ENCODE measurements at regions not wholly inside any gene's neighbourhood (a gene's known extent, or its start where the extent isn't known, plus 50 kb on each side); places are given as distances from the start of the nearest gene placed in this dataset.

DNA sequence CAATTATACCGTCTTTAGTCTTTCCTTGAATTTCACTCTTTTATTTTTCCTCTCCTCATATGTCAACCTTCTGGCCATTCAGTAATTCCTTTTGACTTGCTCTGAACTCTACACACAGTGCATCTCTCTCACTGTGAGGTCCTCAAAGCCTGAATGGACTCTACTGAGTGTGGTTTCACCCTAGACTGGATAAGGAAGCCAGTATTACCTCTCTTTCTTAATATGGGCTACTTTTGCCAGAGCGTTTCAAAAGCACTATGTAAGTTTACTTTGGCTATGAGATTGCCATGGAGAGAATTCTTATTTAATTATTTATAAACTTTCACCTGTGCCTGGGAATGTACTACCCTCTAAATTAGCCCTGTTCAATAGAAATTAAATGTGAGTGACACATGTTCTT, 343.5 kb upstream of the DDHD1 start:
- Histone ChIP-seq H3K4me3 (ENCODE audit: low read depth in 1 of 2, low read length in 1 of 2) (no peak overlapping the region), H3K36me3 (no peaks in the 10 kb centered on the region), H3K9me3 (no peaks in the 10 kb centered on the region), H3K4me1 (ENCODE audit: control insufficient read depth in 1 of 2, insufficient read depth in 1 of 2, low read depth in 1 of 2, low read length in 1 of 2) (no peaks in the 10 kb centered on the region), H3K27me3 (no peaks in the 10 kb centered on the region), H3K27ac (no peak overlapping the region)
- TF ChIP-seq, protein P1, sequence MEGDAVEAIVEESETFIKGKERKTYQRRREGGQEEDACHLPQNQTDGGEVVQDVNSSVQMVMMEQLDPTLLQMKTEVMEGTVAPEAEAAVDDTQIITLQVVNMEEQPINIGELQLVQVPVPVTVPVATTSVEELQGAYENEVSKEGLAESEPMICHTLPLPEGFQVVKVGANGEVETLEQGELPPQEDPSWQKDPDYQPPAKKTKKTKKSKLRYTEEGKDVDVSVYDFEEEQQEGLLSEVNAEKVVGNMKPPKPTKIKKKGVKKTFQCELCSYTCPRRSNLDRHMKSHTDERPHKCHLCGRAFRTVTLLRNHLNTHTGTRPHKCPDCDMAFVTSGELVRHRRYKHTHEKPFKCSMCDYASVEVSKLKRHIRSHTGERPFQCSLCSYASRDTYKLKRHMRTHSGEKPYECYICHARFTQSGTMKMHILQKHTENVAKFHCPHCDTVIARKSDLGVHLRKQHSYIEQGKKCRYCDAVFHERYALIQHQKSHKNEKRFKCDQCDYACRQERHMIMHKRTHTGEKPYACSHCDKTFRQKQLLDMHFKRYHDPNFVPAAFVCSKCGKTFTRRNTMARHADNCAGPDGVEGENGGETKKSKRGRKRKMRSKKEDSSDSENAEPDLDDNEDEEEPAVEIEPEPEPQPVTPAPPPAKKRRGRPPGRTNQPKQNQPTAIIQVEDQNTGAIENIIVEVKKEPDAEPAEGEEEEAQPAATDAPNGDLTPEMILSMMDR (IDR thresholded peaks at IDR 0.05), result no peak

DNA sequence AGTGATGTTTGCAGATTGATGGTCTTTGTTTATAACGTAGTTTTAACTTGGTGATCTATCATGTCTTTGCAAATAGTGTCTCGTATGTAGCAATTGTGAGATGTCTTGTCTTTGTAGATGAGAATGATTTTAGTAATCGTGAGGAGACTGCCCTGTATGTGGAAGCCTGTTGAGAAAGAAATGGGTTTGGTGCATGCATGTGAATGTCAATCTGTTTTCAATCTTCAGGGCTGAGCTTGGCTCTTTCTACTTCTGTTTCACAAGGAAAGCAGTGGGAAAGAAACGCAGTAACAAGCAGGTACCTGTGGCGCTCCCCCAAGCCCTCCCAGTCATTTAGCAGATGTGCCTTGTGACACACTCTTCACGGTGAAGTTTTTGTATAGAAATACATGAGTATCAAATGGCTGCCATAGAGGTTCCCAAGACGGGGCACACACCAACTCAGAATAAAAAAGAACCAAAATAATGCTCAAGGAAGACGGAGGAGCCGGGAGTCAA, 342.8 kb upstream of the DDHD1 start:
- Histone ChIP-seq H3K36me3 (no peaks in the 10 kb centered on the region), H3K4me1 (ENCODE audit: control insufficient read depth in 1 of 2, insufficient read depth in 1 of 2, low read depth in 1 of 2, low read length in 1 of 2) (no peaks in the 10 kb centered on the region), H3K9me3 (no peaks in the 10 kb centered on the region), H3K27me3 (no peaks in the 10 kb centered on the region), H3K4me3 (ENCODE audit: low read depth in 1 of 2, low read length in 1 of 2) (no peak overlapping the region), H3K27ac (no peak overlapping the region)
- TF ChIP-seq, protein P1 (IDR thresholded peaks at IDR 0.05), result no peak

DNA sequence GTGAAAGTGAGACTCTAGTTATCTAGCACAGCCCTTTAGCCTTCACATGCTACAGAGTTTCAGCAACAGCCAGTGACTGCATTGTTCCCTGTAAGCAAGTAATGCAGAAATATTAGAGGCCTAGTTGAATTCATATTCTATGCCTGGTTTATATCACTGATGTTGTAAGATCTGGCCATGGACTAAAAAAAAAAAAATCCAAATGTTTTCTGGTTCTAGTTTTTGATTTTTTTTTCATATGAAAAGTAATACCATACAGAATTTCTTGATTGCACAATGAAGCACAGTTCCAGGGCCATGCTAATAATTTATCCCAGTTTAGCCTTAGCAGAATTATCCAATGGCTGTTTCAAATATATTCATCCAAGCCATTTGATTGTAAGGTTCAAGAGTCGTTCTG, 341.5 kb upstream of the DDHD1 start:
- Histone ChIP-seq H3K27me3 (no peaks in the 10 kb centered on the region), H3K9me3 (no peaks in the 10 kb centered on the region), H3K4me1 (ENCODE audit: control insufficient read depth in 1 of 2, insufficient read depth in 1 of 2, low read depth in 1 of 2, low read length in 1 of 2) (no peaks in the 10 kb centered on the region), H3K27ac (no peak overlapping the region), H3K36me3 (no peaks in the 10 kb centered on the region), H3K4me3 (ENCODE audit: low read depth in 1 of 2, low read length in 1 of 2) (no peak overlapping the region)
- TF ChIP-seq, protein P1 (IDR thresholded peaks at IDR 0.05), result no peak

DNA sequence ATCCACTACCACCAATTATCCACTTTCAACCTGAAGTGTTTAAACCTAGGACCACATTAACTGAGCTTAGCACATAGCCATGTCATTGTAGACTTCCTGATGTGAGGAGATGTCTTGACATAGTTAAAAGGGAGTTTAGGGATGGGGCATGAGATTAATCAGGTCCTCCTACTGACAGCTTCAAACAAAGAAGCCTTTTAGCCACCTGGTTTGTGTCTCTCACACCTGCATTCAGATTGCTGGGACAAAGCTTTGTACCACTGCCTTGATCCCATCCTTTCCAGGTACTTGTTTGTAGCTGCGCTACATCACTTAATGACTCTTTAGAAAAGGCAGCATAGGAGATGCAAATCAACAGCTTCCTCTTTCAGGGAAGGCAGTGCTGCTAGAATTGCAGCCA, 340.7 kb upstream of the DDHD1 start:
- Histone ChIP-seq H3K4me3 (ENCODE audit: low read depth in 1 of 2, low read length in 1 of 2) (no peak overlapping the region), H3K27me3 (no peaks in the 10 kb centered on the region), H3K27ac (no peak overlapping the region), H3K4me1 (ENCODE audit: control insufficient read depth in 1 of 2, insufficient read depth in 1 of 2, low read depth in 1 of 2, low read length in 1 of 2) (no peaks in the 10 kb centered on the region), H3K36me3 (no peaks in the 10 kb centered on the region), H3K9me3 (no peaks in the 10 kb centered on the region)
- TF ChIP-seq, protein P1 (IDR thresholded peaks at IDR 0.05), result no peak

DNA sequence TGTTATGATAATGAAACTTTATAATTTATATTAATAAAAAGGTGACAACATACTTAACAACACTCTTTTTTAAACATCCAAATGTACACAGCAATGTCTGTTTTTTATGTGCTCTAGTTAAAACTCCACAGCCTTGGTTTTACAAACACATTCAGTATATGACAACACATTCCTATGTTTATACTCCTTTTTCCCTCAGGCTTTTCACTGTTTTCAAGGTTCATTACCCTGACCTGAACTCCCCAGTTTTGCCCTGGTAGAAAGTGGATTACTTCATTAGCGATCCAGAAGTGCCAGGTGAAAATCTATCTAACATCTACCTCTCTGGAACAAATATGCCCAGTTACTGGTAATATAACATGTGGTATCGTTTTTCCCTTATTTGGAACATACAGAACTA, 340.2 kb upstream of the DDHD1 start:
- Histone ChIP-seq H3K27me3 (no peaks in the 10 kb centered on the region), H3K4me1 (ENCODE audit: control insufficient read depth in 1 of 2, insufficient read depth in 1 of 2, low read depth in 1 of 2, low read length in 1 of 2) (no peaks in the 10 kb centered on the region), H3K27ac (no peak overlapping the region), H3K36me3 (no peaks in the 10 kb centered on the region), H3K4me3 (ENCODE audit: low read depth in 1 of 2, low read length in 1 of 2) (no peak overlapping the region), H3K9me3 (no peaks in the 10 kb centered on the region)
- TF ChIP-seq, protein P1 (IDR thresholded peaks at IDR 0.05), result no peak

DNA sequence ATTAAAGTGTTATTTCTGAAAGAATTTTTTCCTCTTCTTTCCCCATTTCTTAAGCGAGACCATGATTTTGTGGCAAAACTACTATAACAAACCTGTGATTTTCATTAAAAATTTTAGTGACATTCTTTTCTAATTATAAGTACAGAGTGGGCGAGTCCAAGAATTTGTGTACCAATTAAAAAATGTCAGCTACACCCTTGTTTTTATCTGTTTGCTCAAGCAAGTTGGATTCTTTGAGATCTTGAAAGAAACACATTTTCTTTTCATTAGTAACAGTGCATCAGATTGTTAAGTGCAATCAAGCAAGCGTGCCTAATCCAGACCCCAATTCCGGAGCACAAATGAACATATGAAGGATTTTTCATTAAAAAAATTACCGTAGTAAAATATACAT, 338.8 kb upstream of the DDHD1 start:
- H3K4me3 ChIP-seq (ENCODE audit: low read depth in 1 of 2, low read length in 1 of 2), result no peak overlapping the region
- TF ChIP-seq, protein P1 (IDR thresholded peaks at IDR 0.05), result no peak
- H3K36me3 ChIP-seq, result no peaks in the 10 kb centered on the region
- H3K27me3 ChIP-seq, result no peaks in the 10 kb centered on the region
- no peaks in the 10 kb centered on the region for H3K9me3 ChIP-seq
- H3K4me1 ChIP-seq (ENCODE audit: control insufficient read depth in 1 of 2, insufficient read depth in 1 of 2, low read depth in 1 of 2, low read length in 1 of 2), result no peaks in the 10 kb centered on the region
- H3K27ac ChIP-seq, result no peak overlapping the region

All from neutrophil (primary cell).